CD14-positive monocyte (primary cell): ENCODE measurements at regions not wholly inside any gene's neighbourhood (a gene's known extent, or its start where the extent isn't known, plus 50 kb on each side); places are given as distances from the start of the nearest gene placed in this dataset.

Experiments
- DNase-seq, 3 donors: peaks; one replicate each; pipeline ENCODE4 v3.0.0-alpha.2; 2011 to 2022
- H2AFZ ChIP-seq: 2 replicates; pipeline ENCODE4 v1.6.0; 2012; ENCODE audit warnings: mild to moderate bottlenecking, low read depth, low read length, inconsistent platforms; ENCODE audit not compliant: insufficient read depth, poor library complexity, severe bottlenecking
- H3K27ac ChIP-seq, 2 donors: 1 replicate in 1 of 2; 2 replicates in 1 of 2; pipeline ENCODE4 v1.5.1; 2012 to 2013; ENCODE audit warnings: low read length in 2 of 2, control low read depth in 1 of 2, inconsistent platforms in 1 of 2, low read depth in 1 of 2, mild to moderate bottlenecking in 1 of 2
- H3K27me3 ChIP-seq, 2 donors: one replicate each; pipeline versions ENCODE4 v1.6.0 to v1.6.1; 2011 to 2013; ENCODE audit warnings: low read length in 2 of 2; ENCODE audit not compliant: control insufficient read depth in 2 of 2, insufficient read depth in 2 of 2
- H3K36me3 ChIP-seq, 2 donors: replicated peaks in 1 of 2; 1 replicate in 1 of 2; 2 replicates in 1 of 2; pipeline versions ENCODE4 v1.5.1 to v1.6.1; 2012 to 2013; ENCODE audit warnings: low read length in 2 of 2, control low read depth in 1 of 2, inconsistent platforms in 1 of 2, mild to moderate bottlenecking in 1 of 2; ENCODE audit not compliant: insufficient read depth in 2 of 2, control insufficient read depth in 1 of 2
- H3K4me1 ChIP-seq, 2 donors: 1 replicate in 1 of 2; 2 replicates in 1 of 2; pipeline versions ENCODE4 v1.5.1 to v1.6.1; 2012 to 2013; ENCODE audit warnings: low read length in 2 of 2, control low read depth in 1 of 2, inconsistent platforms in 1 of 2, mild to moderate bottlenecking in 1 of 2, moderate library complexity in 1 of 2; ENCODE audit not compliant: insufficient read depth in 2 of 2, control insufficient read depth in 1 of 2
- H3K4me2 ChIP-seq: replicated peaks from 2 replicates; pipeline ENCODE3; 2012; ENCODE audit warnings: low read length, moderate library complexity, mild to moderate bottlenecking; ENCODE audit not compliant: poor library complexity, severe bottlenecking; ENCODE audit errors: extremely low read depth
- H3K4me3 ChIP-seq, 3 experiments: fragments of 200-600 bp in 1 of 3; sonication (generic) in 1 of 3; replicated peaks in 1 of 3; 1 replicate in 2 of 3; 2 replicates in 1 of 3; pipeline ENCODE4 v1.5.1; 2011 to 2013; ENCODE audit warnings: low read length in 3 of 3, mild to moderate bottlenecking in 3 of 3, control low read depth in 2 of 3, low read depth in 2 of 3, inconsistent platforms in 1 of 3, moderate library complexity in 1 of 3
- H3K79me2 ChIP-seq: 2 replicates; pipeline ENCODE4 v1.6.0; 2012; ENCODE audit warnings: mild to moderate bottlenecking, control low read depth, inconsistent platforms, low read length, moderate library complexity; ENCODE audit not compliant: insufficient read depth
- H3K9ac ChIP-seq: 2 replicates; pipeline ENCODE4 v1.6.0; 2017; ENCODE audit warnings: low read length, mild to moderate bottlenecking; ENCODE audit not compliant: insufficient read depth, poor library complexity, severe bottlenecking
- H3K9me3 ChIP-seq, 2 donors: replicated peaks in 1 of 2; 1 replicate in 1 of 2; 2 replicates in 1 of 2; pipeline versions ENCODE4 v1.5.1 to v1.6.1; 2012 to 2013; ENCODE audit warnings: low read length in 2 of 2, control low read depth in 1 of 2; ENCODE audit not compliant: control insufficient read depth in 1 of 2, insufficient read depth in 1 of 2
- H4K20me1 ChIP-seq: 2 replicates; pipeline ENCODE4 v1.6.0; 2012; ENCODE audit warnings: mild to moderate bottlenecking, low read length, control low read depth, moderate library complexity; ENCODE audit not compliant: insufficient read depth
- H3K27ac Mint-ChIP-seq, 7 donors: one replicate each; pipeline ENCODE4 v1.8.0; 2020; ENCODE audit warnings: mild to moderate bottlenecking in 7 of 7, mixed read lengths in 7 of 7, moderate library complexity in 6 of 7, inconsistent platforms in 2 of 7
- H3K27me3 Mint-ChIP-seq, 3 donors: one replicate each; pipeline ENCODE4 v1.8.0; 2021 to 2022; ENCODE audit warnings: low read depth in 3 of 3, mild to moderate bottlenecking in 3 of 3, mixed read lengths in 3 of 3, moderate library complexity in 3 of 3, inconsistent platforms in 1 of 3
- H3K36me3 Mint-ChIP-seq, 2 donors: one replicate each; pipeline ENCODE4 v1.8.0; 2020; ENCODE audit warnings: mixed read lengths in 2 of 2, inconsistent platforms in 1 of 2, mild to moderate bottlenecking in 1 of 2
- H3K4me1 Mint-ChIP-seq: one replicate; pipeline ENCODE4 v1.8.0; 2020; ENCODE audit warnings: mild to moderate bottlenecking, mixed read lengths
- H3K4me3 Mint-ChIP-seq, 2 donors: one replicate each; pipeline ENCODE4 v1.8.0; 2020; ENCODE audit warnings: mild to moderate bottlenecking in 2 of 2, mixed read lengths in 2 of 2, moderate library complexity in 1 of 2
- H3K9me3 Mint-ChIP-seq, 7 donors: one replicate each; pipeline ENCODE4 v1.8.0; 2020 to 2022; ENCODE audit warnings: mixed read lengths in 7 of 7, mild to moderate bottlenecking in 6 of 7, moderate library complexity in 6 of 7, inconsistent platforms in 2 of 7
- WGBS: methylation state at CpG from one replicate; pipeline ENCODE4 v1.1.5; 2013; ENCODE audit warnings: missing lambda C conversion rate; ENCODE audit not compliant: insufficient coverage; 5-methylcytosine and 5-hydroxymethylcytosine counted together
- intact Hi-C, 2 donors: fragments of 100-400 bp; cut with micrococcal nuclease; formaldehyde crosslinking; loops; one replicate each; pipeline versions ENCODE4 v1.15.0 to v1.15.1; 2023
- TF ChIP-seq, protein P1 (sequence below): fragments of 200-600 bp; IDR thresholded peaks from one replicate; pipeline ENCODE4 v1.8.0; 2022; ENCODE audit warnings: antibody characterized with exemption, mild to moderate bottlenecking

DNA sequence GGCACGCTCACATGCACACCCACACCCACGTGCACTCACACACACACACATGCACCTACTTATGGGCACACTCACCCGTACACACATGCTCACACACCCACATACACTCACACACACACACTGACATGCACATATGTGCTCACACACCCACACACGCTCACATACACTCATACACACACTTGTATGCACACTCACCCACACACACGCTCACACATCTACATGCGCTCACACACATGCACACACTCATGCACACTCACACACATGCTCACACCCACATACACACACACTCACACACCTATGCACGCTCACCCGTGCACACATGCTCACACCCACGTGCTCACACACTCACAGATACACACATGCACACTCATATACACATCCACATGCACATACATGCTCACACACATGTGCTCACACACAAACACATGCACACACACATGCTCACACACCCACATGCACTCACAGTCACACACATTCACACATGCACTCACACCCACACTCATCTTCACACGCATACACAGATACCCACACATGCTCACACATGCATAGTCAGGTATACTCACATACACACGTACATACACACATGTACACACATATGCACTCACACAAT lies 138.3 kb downstream of the OLFM1 start:
- Mint-ChIP-seq H3K27ac (no peak overlapping the region), H3K27me3 (peaks cover 0 to 3% (median 0%) of the 10 kb centered on the region in 3 donors), H3K4me3 (no peak overlapping the region), H3K4me1 (no peaks in the 10 kb centered on the region), H3K9me3 (peaks cover 0 to 2% (median 0%) of the 10 kb centered on the region in 7 donors), H3K36me3 (no peaks in the 10 kb centered on the region)
- intact Hi-C loops = no loop called here
- H3K4me3 ChIP-seq = no peak overlapping the region
- no peak overlapping the region for H2AFZ ChIP-seq
- WGBS = 93% methylated on average over 11 of the region's 11 CpGs
- no peak for DNase-seq
- no peak overlapping the region for H3K27ac ChIP-seq
- H3K9ac ChIP-seq = no peak overlapping the region
- peaks cover 12 to 16% of the 10 kb centered on the region in 2 donors for H3K9me3 ChIP-seq
- H3K79me2 ChIP-seq = no peaks in the 10 kb centered on the region
- no peaks in the 10 kb centered on the region for H3K4me1 ChIP-seq
- H3K27me3 ChIP-seq = no peaks in the 10 kb centered on the region
- H3K4me2 ChIP-seq = no peak overlapping the region
- TF ChIP-seq, protein P1, sequence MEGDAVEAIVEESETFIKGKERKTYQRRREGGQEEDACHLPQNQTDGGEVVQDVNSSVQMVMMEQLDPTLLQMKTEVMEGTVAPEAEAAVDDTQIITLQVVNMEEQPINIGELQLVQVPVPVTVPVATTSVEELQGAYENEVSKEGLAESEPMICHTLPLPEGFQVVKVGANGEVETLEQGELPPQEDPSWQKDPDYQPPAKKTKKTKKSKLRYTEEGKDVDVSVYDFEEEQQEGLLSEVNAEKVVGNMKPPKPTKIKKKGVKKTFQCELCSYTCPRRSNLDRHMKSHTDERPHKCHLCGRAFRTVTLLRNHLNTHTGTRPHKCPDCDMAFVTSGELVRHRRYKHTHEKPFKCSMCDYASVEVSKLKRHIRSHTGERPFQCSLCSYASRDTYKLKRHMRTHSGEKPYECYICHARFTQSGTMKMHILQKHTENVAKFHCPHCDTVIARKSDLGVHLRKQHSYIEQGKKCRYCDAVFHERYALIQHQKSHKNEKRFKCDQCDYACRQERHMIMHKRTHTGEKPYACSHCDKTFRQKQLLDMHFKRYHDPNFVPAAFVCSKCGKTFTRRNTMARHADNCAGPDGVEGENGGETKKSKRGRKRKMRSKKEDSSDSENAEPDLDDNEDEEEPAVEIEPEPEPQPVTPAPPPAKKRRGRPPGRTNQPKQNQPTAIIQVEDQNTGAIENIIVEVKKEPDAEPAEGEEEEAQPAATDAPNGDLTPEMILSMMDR = no peak
- no peaks in the 10 kb centered on the region for H4K20me1 ChIP-seq
- no peaks in the 10 kb centered on the region for H3K36me3 ChIP-seq

DNA sequence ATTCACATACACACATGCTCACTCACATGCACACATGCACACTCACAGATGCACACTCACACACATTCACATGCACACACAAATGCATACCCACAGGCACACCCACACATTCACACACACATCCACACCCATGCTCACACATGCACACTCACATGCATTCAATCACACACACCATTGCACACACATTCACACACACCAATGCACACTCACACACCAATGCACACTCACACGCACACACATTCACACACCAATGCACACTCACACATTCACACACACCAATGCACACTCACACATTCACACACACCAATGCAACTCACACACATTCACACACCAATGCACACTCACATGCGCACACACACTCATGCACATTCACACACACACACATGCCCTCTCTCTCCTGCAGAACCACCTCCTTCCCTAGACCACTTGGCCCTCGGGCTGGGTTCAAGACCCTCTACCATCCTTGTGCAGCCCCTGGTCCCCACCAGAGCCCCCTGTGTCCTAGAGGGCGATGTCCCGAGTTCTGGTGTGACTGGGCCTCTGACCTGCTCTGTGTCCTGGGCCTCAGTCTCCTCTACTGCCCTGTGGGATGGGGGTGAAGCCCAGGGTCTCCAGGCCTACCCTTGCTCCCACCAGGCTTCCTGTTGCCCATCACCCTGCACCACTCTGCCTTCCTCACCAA lies 139.0 kb downstream of the OLFM1 start:
- H3K4me3 Mint-ChIP-seq = no peak overlapping the region

More for the DNA sequence above, 139.0 kb downstream of the OLFM1 start:
- H3K27ac ChIP-seq = no peak overlapping the region
- H3K27me3 ChIP-seq = no peaks in the 10 kb centered on the region
- no peak overlapping the region for H2AFZ ChIP-seq
- H3K36me3 ChIP-seq = no peaks in the 10 kb centered on the region
- no peak overlapping the region for H3K4me2 ChIP-seq
- H3K27me3 Mint-ChIP-seq = peaks cover 0 to 3% (median 3%) of the 10 kb centered on the region in 3 donors
- no peaks in the 10 kb centered on the region for H3K79me2 ChIP-seq
- H3K9me3 ChIP-seq = peaks cover 12 to 16% of the 10 kb centered on the region in 2 donors
- no peaks in the 10 kb centered on the region for H4K20me1 ChIP-seq
- no peaks in the 10 kb centered on the region for H3K4me1 ChIP-seq
- intact Hi-C loops = no loop called here
- H3K4me1 Mint-ChIP-seq = no peaks in the 10 kb centered on the region
- no peak overlapping the region for H3K27ac Mint-ChIP-seq
- 88% methylated on average over 3 of the region's 5 CpGs for WGBS
- no peak for DNase-seq
- H3K4me3 ChIP-seq = no peak overlapping the region
- H3K36me3 Mint-ChIP-seq = no peaks in the 10 kb centered on the region
- TF ChIP-seq, protein P1 = no peak
- H3K9ac ChIP-seq = no peak overlapping the region
- H3K9me3 Mint-ChIP-seq = peaks cover 0 to 1% (median 0%) of the 10 kb centered on the region in 7 donors
